ENCODE measurements at regions not wholly inside any gene's neighbourhood (a gene's known extent, or its start where the extent isn't known, plus 50 kb on each side); places are given as distances from the start of the nearest gene placed in this dataset.

DNA sequence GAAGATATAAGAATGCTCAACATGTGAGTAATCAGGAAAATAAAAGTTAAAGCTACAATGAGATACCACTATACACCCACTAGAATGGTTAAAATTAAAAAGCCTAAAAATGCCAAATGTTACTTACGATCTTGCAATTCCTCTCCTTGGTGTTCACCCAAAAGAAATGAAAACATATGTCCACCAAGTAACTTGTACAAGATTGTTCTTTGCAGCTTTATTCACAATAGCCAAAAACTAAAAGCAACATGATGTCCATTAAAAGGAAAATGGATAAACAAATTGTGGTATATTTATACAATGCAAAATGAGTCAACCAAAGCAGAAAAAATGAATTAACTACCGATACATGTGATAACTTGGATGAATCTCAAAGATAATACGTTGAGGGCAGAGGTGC, 301.6 kb upstream of the THBS1 start:
- intact Hi-C loops (cut with DNase I, micrococcal nuclease) = no loop called here
- CTCF ChIA-PET = no interaction called here
- H3K4me3 Mint-ChIP-seq = no peak overlapping the region
- POLR2A ChIA-PET = no interaction called here
- no peak overlapping the region for H3K27ac ChIP-seq (ENCODE audit: low read depth in 1 of 2, low read length in 2 of 2)
- ATAC-seq (ENCODE audit: poor library complexity) = no peak
- peaks cover 0 to 4% of the 10 kb centered on the region in 2 experiments for H3K9me3 ChIP-seq (ENCODE audit: control insufficient read depth in 1 of 2, insufficient read depth in 1 of 2, low read length in 2 of 2)
- no peak for DNase-seq
- H3K36me3 ChIP-seq (ENCODE audit: insufficient read depth, low read length) = no peaks in the 10 kb centered on the region
- no peaks in the 10 kb centered on the region for H3K36me3 Mint-ChIP-seq (ENCODE audit: low read depth)
- TF ChIP-seq CTCF (IDR thresholded peaks at IDR 0.05) = no peak
- no peak overlapping the region for H3K27ac Mint-ChIP-seq
- no peaks in the 10 kb centered on the region for H3K9me3 Mint-ChIP-seq
- H3K4me1 ChIP-seq (ENCODE audit: insufficient read depth, low read length) = no peaks in the 10 kb centered on the region
- no peak overlapping the region for H3K4me3 ChIP-seq (ENCODE audit: low read length)
- no peaks in the 10 kb centered on the region for H3K27me3 ChIP-seq (ENCODE audit: control insufficient read depth in 1 of 2, insufficient read depth in 2 of 2, low read length in 2 of 2)
- H3K27me3 Mint-ChIP-seq = no peaks in the 10 kb centered on the region
- H3K4me1 Mint-ChIP-seq (ENCODE audit: low read depth) = no peaks in the 10 kb centered on the region

DNA sequence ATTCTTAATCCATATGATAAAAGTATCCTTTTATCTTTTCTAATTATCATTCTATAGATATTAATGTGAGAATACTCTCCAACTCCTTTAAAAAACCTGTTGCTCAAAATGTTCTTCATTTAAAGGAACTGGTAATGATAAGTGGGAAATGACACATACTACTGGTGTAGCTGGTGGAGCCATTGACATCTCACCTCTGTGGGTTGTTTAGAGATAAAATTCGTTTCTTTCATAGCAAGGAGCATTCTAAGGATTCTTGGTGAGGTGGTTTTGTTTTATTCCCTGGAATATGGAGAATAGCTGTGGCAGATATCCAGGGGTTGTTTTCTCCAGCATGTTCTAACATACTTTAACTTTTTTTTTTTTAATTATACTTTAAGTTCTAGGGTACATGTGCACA, 299.8 kb upstream of the THBS1 start:
- Mint-ChIP-seq H3K27ac (no peak overlapping the region), H3K36me3 (ENCODE audit: low read depth) (no peaks in the 10 kb centered on the region), H3K27me3 (peaks cover 5% of the 10 kb centered on the region), H3K4me3 (no peak overlapping the region), H3K9me3 (no peaks in the 10 kb centered on the region), H3K4me1 (ENCODE audit: low read depth) (no peaks in the 10 kb centered on the region)
- no peak for TF ChIP-seq CTCF (IDR thresholded peaks at IDR 0.05)
- peaks cover 0 to 4% of the 10 kb centered on the region in 2 experiments for H3K9me3 ChIP-seq (ENCODE audit: control insufficient read depth in 1 of 2, insufficient read depth in 1 of 2, low read length in 2 of 2)
- intact Hi-C loops (cut with DNase I, micrococcal nuclease) = no loop called here
- no peak overlapping the region for H3K4me3 ChIP-seq (ENCODE audit: low read length)
- H3K4me1 ChIP-seq (ENCODE audit: insufficient read depth, low read length) = no peaks in the 10 kb centered on the region
- CTCF ChIA-PET = no interaction called here
- no peaks in the 10 kb centered on the region for H3K36me3 ChIP-seq (ENCODE audit: insufficient read depth, low read length)
- H3K27ac ChIP-seq (ENCODE audit: low read depth in 1 of 2, low read length in 2 of 2) = no peak overlapping the region
- POLR2A ChIA-PET = no interaction called here
- no peak for ATAC-seq (ENCODE audit: poor library complexity)
- no peak for DNase-seq
- H3K27me3 ChIP-seq (ENCODE audit: control insufficient read depth in 1 of 2, insufficient read depth in 2 of 2, low read length in 2 of 2) = peaks cover 0 to 4% of the 10 kb centered on the region in 2 experiments

- no peaks in the 10 kb centered on the region for H3K36me3 ChIP-seq (ENCODE audit: insufficient read depth, low read length)
- no peaks in the 10 kb centered on the region for H3K4me1 ChIP-seq (ENCODE audit: insufficient read depth, low read length)
- no peaks in the 10 kb centered on the region for H3K9me3 Mint-ChIP-seq
- H3K4me3 Mint-ChIP-seq = no peak overlapping the region
- H3K27ac Mint-ChIP-seq = no peak overlapping the region
- peaks cover 4% of the 10 kb centered on the region in 2 experiments for H3K27me3 ChIP-seq (ENCODE audit: control insufficient read depth in 1 of 2, insufficient read depth in 2 of 2, low read length in 2 of 2)
- peaks cover 0 to 4% of the 10 kb centered on the region in 2 experiments for H3K9me3 ChIP-seq (ENCODE audit: control insufficient read depth in 1 of 2, insufficient read depth in 1 of 2, low read length in 2 of 2)
- no peak overlapping the region for H3K4me3 ChIP-seq (ENCODE audit: low read length)
- intact Hi-C loops (cut with DNase I, micrococcal nuclease) = no loop called here
- DNase-seq (no peak), ATAC-seq (ENCODE audit: poor library complexity) (no peak)
- no peak overlapping the region for H3K27ac ChIP-seq (ENCODE audit: low read depth in 1 of 2, low read length in 2 of 2)
- TF ChIP-seq CTCF (IDR thresholded peaks at IDR 0.05) = no peak
- H3K4me1 Mint-ChIP-seq (ENCODE audit: low read depth) = no peaks in the 10 kb centered on the region
- H3K36me3 Mint-ChIP-seq (ENCODE audit: low read depth) = no peaks in the 10 kb centered on the region
- H3K27me3 Mint-ChIP-seq = peaks cover 18% of the 10 kb centered on the region
- ChIA-PET CTCF (no interaction called here), POLR2A (no interaction called here)
Measured at GRCh38 chr15:39282663-39283208, 298.1 kb upstream of the THBS1 start.

Measured in CD4-positive, alpha-beta T cell (primary cell).